GM21423 (cell line): ENCODE measurements at regions not wholly inside any gene's neighbourhood (a gene's known extent, or its start where the extent isn't known, plus 50 kb on each side); places are given as distances from the start of the nearest gene placed in this dataset.

Source experiments
- ATAC-seq: cut with Tn5 transposase; IDR thresholded peaks from one replicate; pipeline ENCODE4 v1.9.1; 2021; ENCODE audit warnings: mild to moderate bottlenecking, moderate library complexity; ENCODE audit not compliant: unreplicated experiment

- no peak for ATAC-seq
Measured at GRCh38 chr4:56243107-56243506, 144.2 kb downstream of the AASDH start.

- no peak for ATAC-seq
Measured at GRCh38 chr4:56241500-56241899, 145.8 kb downstream of the AASDH start.

GRCh38 chr4:56240554-56241174, 146.6 kb downstream of the AASDH start:
- ATAC-seq: no peak

GRCh38 chr4:56238251-56238650, 149.0 kb downstream of the AASDH start:
- no peak for ATAC-seq

- ATAC-seq: no peak
Measured at GRCh38 chr4:56235725-56236124, 151.6 kb downstream of the AASDH start.

- ATAC-seq: no peak
Measured at GRCh38 chr4:56235011-56235410, 152.3 kb downstream of the AASDH start.

GRCh38 chr4:56234098-56234497, 153.2 kb downstream of the AASDH start:
- no peak for ATAC-seq

- no peak for ATAC-seq
Measured at GRCh38 chr4:56231410-56231809, 155.9 kb downstream of the AASDH start.

- ATAC-seq: no peak
Measured at GRCh38 chr4:56229947-56230346, 157.3 kb downstream of the AASDH start.

GRCh38 chr4:56227301-56227835, 159.9 kb downstream of the AASDH start:
- no peak for ATAC-seq

- no peak for ATAC-seq
Measured at GRCh38 chr4:56226579-56226978, 160.7 kb downstream of the AASDH start.

GRCh38 chr4:56224641-56225040, 162.7 kb downstream of the AASDH start:
- ATAC-seq: no peak

- ATAC-seq: no peak
Measured at GRCh38 chr4:56222514-56222913, 164.8 kb downstream of the AASDH start.

- no peak for ATAC-seq
Measured at GRCh38 chr4:56220261-56220660, 167.0 kb downstream of the AASDH start.

- no peak for ATAC-seq
Measured at GRCh38 chr4:56219447-56219846, 167.8 kb downstream of the AASDH start.

- ATAC-seq: no peak
Measured at GRCh38 chr4:56218230-56218895, 168.9 kb downstream of the AASDH start.

GRCh38 chr4:56217343-56217890, 169.9 kb downstream of the AASDH start:
- no peak for ATAC-seq

- ATAC-seq: no peak
Measured at GRCh38 chr4:56215901-56216300, 171.4 kb downstream of the AASDH start.

- ATAC-seq: no peak
Measured at GRCh38 chr4:56215141-56215783, 172.0 kb downstream of the AASDH start.

- no peak for ATAC-seq
Measured at GRCh38 chr4:56213543-56213942, 173.7 kb downstream of the AASDH start.

- no peak for ATAC-seq
Measured at GRCh38 chr4:56212774-56213173, 174.5 kb downstream of the AASDH start.

- no peak for ATAC-seq
Measured at GRCh38 chr4:56211202-56211601, 176.1 kb downstream of the AASDH start.
